Lower leg skin (tissue), 3 donors: ENCODE measurements at regions not wholly inside any gene's neighbourhood (a gene's known extent, or its start where the extent isn't known, plus 50 kb on each side); places are given as distances from the start of the nearest gene placed in this dataset.

Source experiments
- POLR2A ChIP-seq, 2 donors: fragments of 450-650 bp; IDR thresholded peaks; one replicate each; pipeline ENCODE4 v1.6.1; 2016 to 2017; ENCODE audit warnings: antibody characterized with exemption in 2 of 2, mild to moderate bottlenecking in 1 of 2, moderate library complexity in 1 of 2
- TF ChIP-seq, protein P1 (sequence below), 3 donors: fragments of 450-650 bp; IDR thresholded peaks; one replicate each; pipeline ENCODE4 v1.5.1; 2016; ENCODE audit warnings: antibody characterized with exemption in 3 of 3, mild to moderate bottlenecking in 3 of 3, moderate library complexity in 2 of 3

DNA sequence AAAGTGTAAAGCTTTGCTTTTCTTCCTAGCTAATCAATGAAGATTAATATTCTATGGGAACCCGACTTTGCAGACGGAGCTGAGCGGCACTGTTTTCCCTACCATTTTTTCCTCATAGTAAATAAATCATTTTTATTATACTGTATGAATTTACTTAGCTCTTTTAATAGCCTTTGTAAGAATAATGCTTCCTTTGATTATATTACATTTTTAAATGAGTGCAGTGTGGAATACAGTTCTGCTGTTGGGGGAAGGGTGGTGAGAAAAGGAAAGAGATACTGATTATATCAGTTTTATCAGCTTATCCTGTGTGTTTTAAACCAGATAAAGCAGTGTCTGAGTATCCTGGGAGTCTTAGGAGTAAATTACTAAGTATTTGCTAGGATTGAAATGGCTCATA is 221.4 kb upstream of the RBFOX1 start:
- TF ChIP-seq, protein P1, sequence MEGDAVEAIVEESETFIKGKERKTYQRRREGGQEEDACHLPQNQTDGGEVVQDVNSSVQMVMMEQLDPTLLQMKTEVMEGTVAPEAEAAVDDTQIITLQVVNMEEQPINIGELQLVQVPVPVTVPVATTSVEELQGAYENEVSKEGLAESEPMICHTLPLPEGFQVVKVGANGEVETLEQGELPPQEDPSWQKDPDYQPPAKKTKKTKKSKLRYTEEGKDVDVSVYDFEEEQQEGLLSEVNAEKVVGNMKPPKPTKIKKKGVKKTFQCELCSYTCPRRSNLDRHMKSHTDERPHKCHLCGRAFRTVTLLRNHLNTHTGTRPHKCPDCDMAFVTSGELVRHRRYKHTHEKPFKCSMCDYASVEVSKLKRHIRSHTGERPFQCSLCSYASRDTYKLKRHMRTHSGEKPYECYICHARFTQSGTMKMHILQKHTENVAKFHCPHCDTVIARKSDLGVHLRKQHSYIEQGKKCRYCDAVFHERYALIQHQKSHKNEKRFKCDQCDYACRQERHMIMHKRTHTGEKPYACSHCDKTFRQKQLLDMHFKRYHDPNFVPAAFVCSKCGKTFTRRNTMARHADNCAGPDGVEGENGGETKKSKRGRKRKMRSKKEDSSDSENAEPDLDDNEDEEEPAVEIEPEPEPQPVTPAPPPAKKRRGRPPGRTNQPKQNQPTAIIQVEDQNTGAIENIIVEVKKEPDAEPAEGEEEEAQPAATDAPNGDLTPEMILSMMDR (IDR thresholded peaks at IDR 0.05) = no peak
- TF ChIP-seq POLR2A (IDR thresholded peaks at IDR 0.05) = no peak
